ENCODE measurements at regions not wholly inside any gene's neighbourhood (a gene's known extent, or its start where the extent isn't known, plus 50 kb on each side); places are given as distances from the start of the nearest gene placed in this dataset.

GRCh38 chr2:180523621-180524340 is 456.6 kb upstream of the UBE2E3 start:
- DNase-seq: no peak

GRCh38 chr2:180520921-180521581 is 459.4 kb upstream of the UBE2E3 start:
- no peak for DNase-seq

GRCh38 chr2:180520206-180520605 is 460.2 kb upstream of the UBE2E3 start:
- DNase-seq: no peak

GRCh38 chr2:180519276-180519675 is 461.1 kb upstream of the UBE2E3 start:
- no peak for DNase-seq

GRCh38 chr2:180516232-180516631 is 464.2 kb upstream of the UBE2E3 start:
- no peak for DNase-seq

GRCh38 chr2:180513389-180513788 is 467.0 kb upstream of the UBE2E3 start:
- no peak for DNase-seq

GRCh38 chr2:180508458-180508857 is 471.9 kb upstream of the UBE2E3 start:
- DNase-seq: no peak

GRCh38 chr2:180507028-180507427 is 473.4 kb upstream of the UBE2E3 start:
- DNase-seq: no peak

- peak; percentile 21 for DNase-seq
These were observed 475.2 kb upstream of the UBE2E3 start for GRCh38 chr2:180505203-180505602.

- DNase-seq: no peak
These were observed 482.7 kb upstream of the UBE2E3 start for GRCh38 chr2:180497621-180498152.

- DNase-seq: no peak
These were observed 484.8 kb upstream of the UBE2E3 start for GRCh38 chr2:180495606-180496005.

- no peak for DNase-seq
These were observed 486.1 kb upstream of the UBE2E3 start for GRCh38 chr2:180494286-180494685.

GRCh38 chr2:180482696-180483095 is 475.6 kb upstream of the CWC22 start:
- DNase-seq: no peak

- DNase-seq: no peak
These were observed 474.9 kb upstream of the CWC22 start for GRCh38 chr2:180481998-180482397.

GRCh38 chr2:180478883-180479282 is 471.8 kb upstream of the CWC22 start:
- DNase-seq: no peak

- DNase-seq: no peak
These were observed 467.6 kb upstream of the CWC22 start for GRCh38 chr2:180474716-180475115.

- no peak for DNase-seq
These were observed 466.4 kb upstream of the CWC22 start for GRCh38 chr2:180473456-180473855.

GRCh38 chr2:180472133-180472532 is 465.0 kb upstream of the CWC22 start:
- no peak for DNase-seq

- no peak for DNase-seq
These were observed 456.5 kb upstream of the CWC22 start for GRCh38 chr2:180463608-180464007.

- no peak for DNase-seq
These were observed 454.7 kb upstream of the CWC22 start for GRCh38 chr2:180461761-180462160.

GRCh38 chr2:180456801-180457200 is 449.7 kb upstream of the CWC22 start:
- DNase-seq: no peak

- DNase-seq: no peak
These were observed 443.7 kb upstream of the CWC22 start for GRCh38 chr2:180450841-180451240.

- DNase-seq: no peak
These were observed 442.2 kb upstream of the CWC22 start for GRCh38 chr2:180449171-180449915.

- DNase-seq: no peak
These were observed 439.4 kb upstream of the CWC22 start for GRCh38 chr2:180446492-180446891.

All from NCI-H526 treated with DMSO at 0.1 percent for 48 hours (cell line).